ENCODE measurements at regions not wholly inside any gene's neighbourhood (a gene's known extent, or its start where the extent isn't known, plus 50 kb on each side); places are given as distances from the start of the nearest gene placed in this dataset.

- DNase-seq (ENCODE audit: extremely low read depth, insufficient read length), result no peak
- Histone ChIP-seq H3K27me3 (replicated peaks; ENCODE audit: control insufficient read depth, insufficient read depth, low read length) (no peaks in the 10 kb centered on the region; the same call in none of the 2 replicates), H3K4me3 (replicated peaks; ENCODE audit: low read depth, low read length) (no peak overlapping the region), H3K36me3 (ENCODE audit: control insufficient read depth, insufficient read depth, low read length) (no peaks in the 10 kb centered on the region)
- no peak for TF ChIP-seq CTCF (IDR thresholded peaks at IDR 0.05; ENCODE audit: insufficient read depth, low read length, poor library complexity, severe bottlenecking)
Observed at GRCh38 chr5:135703016-135703550, 124.3 kb upstream of the CXCL14 start.

- no peak for DNase-seq (ENCODE audit: extremely low read depth, insufficient read length)
- H3K36me3 ChIP-seq (ENCODE audit: control insufficient read depth, insufficient read depth, low read length), result no peaks in the 10 kb centered on the region
- no peaks in the 10 kb centered on the region; the same call in 1 of the 2 replicates for H3K27me3 ChIP-seq (replicated peaks; ENCODE audit: control insufficient read depth, insufficient read depth, low read length)
- no peak overlapping the region for H3K4me3 ChIP-seq (replicated peaks; ENCODE audit: low read depth, low read length)
- no peak for TF ChIP-seq CTCF (IDR thresholded peaks at IDR 0.05; ENCODE audit: insufficient read depth, low read length, poor library complexity, severe bottlenecking)
Observed at GRCh38 chr5:135702191-135702590, 123.4 kb upstream of the CXCL14 start.

- no peaks in the 10 kb centered on the region; the same call in 1 of the 2 replicates for H3K27me3 ChIP-seq (replicated peaks; ENCODE audit: control insufficient read depth, insufficient read depth, low read length)
- TF ChIP-seq CTCF (IDR thresholded peaks at IDR 0.05; ENCODE audit: insufficient read depth, low read length, poor library complexity, severe bottlenecking), result no peak
- no peak for DNase-seq (ENCODE audit: extremely low read depth, insufficient read length)
- no peak overlapping the region for H3K4me3 ChIP-seq (replicated peaks; ENCODE audit: low read depth, low read length)
- no peaks in the 10 kb centered on the region for H3K36me3 ChIP-seq (ENCODE audit: control insufficient read depth, insufficient read depth, low read length)
Observed at GRCh38 chr5:135700731-135701130, 121.9 kb upstream of the CXCL14 start.

- no peak for DNase-seq (ENCODE audit: extremely low read depth, insufficient read length)
- Histone ChIP-seq H3K4me3 (replicated peaks; ENCODE audit: low read depth, low read length) (no peak overlapping the region), H3K36me3 (ENCODE audit: control insufficient read depth, insufficient read depth, low read length) (no peaks in the 10 kb centered on the region), H3K27me3 (replicated peaks; ENCODE audit: control insufficient read depth, insufficient read depth, low read length) (peaks cover 2% of the 10 kb centered on the region)
- TF ChIP-seq CTCF (IDR thresholded peaks at IDR 0.05; ENCODE audit: insufficient read depth, low read length, poor library complexity, severe bottlenecking), result no peak
Observed at GRCh38 chr5:135697959-135698345, 119.2 kb upstream of the CXCL14 start.

GRCh38 chr5:135697251-135697958, 118.6 kb upstream of the CXCL14 start:
- Histone ChIP-seq H3K36me3 (ENCODE audit: control insufficient read depth, insufficient read depth, low read length) (no peaks in the 10 kb centered on the region), H3K4me3 (replicated peaks; ENCODE audit: low read depth, low read length) (no peak overlapping the region), H3K27me3 (replicated peaks; ENCODE audit: control insufficient read depth, insufficient read depth, low read length) (peaks cover 2% of the 10 kb centered on the region)
- no peak for TF ChIP-seq CTCF (IDR thresholded peaks at IDR 0.05; ENCODE audit: insufficient read depth, low read length, poor library complexity, severe bottlenecking)
- no peak for DNase-seq (ENCODE audit: extremely low read depth, insufficient read length)
